ENCODE measurements at regions not wholly inside any gene's neighbourhood (a gene's known extent, or its start where the extent isn't known, plus 50 kb on each side); places are given as distances from the start of the nearest gene placed in this dataset.

GRCh38 chr13:67374391-67374790 is 144.3 kb upstream of the PCDH9 start:
- DNase-seq: no peak

DNA sequence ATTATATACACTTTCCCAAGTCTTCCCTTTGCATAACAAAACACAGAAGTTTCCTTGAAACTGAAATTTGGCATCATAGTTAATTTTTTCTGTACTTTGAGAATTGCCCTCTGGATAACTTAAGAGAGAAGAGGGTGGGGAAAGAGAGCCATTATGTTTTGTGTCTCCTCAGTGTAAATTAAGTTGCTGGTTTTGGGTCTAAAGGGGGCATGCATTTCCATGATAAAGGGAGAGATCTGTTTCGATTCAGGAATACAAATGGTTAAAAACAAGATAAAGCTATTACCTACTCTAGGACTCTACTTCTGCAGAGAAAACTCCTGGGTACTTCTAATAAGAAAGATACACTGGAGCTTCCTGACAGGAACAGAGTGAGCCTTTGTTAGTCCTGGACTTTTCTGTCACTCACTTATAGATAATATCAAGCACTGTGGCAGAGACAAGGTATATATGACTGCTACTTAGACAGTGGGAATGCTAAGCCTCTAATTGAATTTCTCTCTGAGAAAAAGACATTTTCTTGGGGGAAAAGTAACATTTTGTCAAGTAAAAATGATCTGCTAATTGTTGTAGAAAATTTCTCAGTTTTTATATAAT is 142.8 kb upstream of the PCDH9 start:
- DNase-seq: no peak

- DNase-seq: no peak
Observed at GRCh38 chr13:67369895-67370660, 139.9 kb upstream of the PCDH9 start.

DNA sequence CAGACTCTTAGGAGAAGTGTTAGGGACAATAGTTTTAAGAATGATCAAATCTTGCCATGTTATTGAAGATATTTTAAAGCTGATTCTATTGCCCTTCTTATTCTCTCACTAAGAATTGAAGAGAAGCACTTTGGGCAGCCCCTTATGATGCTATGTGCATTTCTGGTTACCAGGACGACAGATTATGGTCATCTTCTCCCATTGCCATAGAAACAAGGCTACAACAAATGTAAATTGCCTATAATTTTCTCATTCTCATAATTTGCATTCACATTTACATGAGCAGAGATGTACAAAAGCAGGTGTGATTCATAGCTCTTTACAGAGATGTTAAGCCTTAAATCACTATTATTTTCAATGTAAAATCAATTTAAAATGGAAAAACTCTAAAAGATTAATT is 137.3 kb upstream of the PCDH9 start:
- DNase-seq: no peak

- no peak for DNase-seq
Observed at GRCh38 chr13:67366533-67366932, 136.4 kb upstream of the PCDH9 start.

DNA sequence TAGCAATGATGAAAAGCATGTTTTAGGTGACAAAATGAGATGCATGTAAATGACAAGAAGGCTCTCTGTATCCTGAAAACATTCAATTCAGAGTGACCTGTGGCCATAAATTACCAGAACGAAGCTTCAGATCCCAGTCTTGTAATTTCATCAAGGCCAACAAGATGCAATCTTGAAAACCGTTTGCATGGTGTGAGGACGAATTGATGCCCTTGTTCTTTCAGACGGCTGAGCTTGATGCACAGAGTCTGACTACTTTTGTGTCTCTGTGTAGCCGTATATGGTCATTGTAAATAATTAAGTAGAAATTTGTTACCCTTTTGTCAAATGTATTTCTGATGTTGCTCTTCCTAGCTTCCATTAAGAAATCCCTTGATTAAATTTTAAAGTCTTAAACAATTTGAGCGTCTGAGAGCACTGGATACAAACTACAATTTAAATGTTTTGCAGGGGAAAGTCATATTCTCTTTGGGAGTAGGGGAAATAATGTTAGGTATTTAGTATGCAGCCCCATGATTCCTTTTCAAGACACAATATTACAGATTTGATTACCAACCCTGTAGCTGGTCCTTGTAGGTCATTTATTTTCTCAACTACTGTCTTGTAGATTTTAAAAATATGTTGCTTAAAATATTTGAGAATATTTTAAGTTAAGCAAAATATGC is 125.8 kb upstream of the PCDH9 start:
- DNase-seq: no peak

DNA sequence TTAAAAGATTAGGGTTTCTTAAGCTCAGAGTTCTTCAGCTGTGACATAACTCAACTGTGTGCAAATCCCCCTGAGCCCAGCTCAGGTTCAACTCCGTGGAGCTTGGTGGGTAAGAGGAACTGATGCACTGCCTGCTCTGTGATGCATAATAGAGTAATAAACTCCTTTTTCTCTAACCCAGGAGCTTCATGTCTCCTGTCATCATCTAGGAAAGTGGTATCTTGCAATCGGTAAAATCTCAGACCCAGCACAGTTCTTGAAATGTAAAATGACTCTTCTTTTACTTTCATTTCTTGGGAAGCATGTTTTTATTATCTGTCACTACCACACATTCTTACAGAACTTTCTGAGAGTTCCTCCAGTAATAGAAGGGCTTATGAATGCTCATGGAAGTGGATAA is 123.8 kb upstream of the PCDH9 start:
- no peak for DNase-seq

GRCh38 chr13:67353031-67353430 is 122.9 kb upstream of the PCDH9 start:
- DNase-seq: no peak

DNA sequence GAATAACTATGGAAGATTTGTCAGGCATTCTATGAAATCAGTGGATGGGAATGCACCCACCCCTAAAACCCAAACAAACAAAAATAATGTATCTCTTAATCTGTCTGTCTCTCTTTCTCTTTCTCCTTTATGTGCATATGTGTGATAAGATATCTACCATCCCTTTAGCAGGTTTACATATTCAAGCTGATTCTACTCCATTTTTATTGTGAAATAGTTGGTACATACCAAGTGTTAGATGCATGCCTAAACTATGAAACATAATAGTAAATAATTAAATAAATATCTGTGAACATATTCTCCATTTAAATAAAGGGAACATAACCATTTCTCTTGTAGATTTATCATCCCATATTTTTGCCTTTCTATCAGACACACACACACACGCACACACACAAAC is 121.8 kb upstream of the PCDH9 start:
- no peak for DNase-seq

- no peak for DNase-seq
Observed at GRCh38 chr13:67351114-67351513, 121.0 kb upstream of the PCDH9 start.

GRCh38 chr13:67343777-67344176 is 113.6 kb upstream of the PCDH9 start:
- DNase-seq: peak; percentile 3 to 60

DNA sequence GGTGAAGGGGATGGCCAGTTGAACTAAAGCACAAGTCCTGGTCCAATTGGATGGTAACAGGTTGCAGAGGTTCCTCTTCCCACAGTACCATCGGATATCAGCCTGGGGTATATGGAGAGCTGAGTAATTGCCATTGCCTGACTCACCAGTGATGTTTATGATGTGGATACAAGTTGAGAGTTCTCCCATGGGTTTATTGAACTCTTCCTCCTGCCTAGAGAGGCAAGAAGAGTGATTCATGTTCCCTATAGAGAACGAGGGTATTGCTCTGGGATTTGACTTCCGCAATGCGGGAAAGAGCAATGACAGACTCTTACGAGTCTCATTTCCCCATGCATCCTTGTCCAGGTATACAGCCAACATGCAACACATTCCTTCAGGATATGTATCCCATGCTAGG is 111.3 kb upstream of the PCDH9 start:
- no peak for DNase-seq

GRCh38 chr13:67330149-67330548 is 100.0 kb upstream of the PCDH9 start:
- no peak for DNase-seq

DNA sequence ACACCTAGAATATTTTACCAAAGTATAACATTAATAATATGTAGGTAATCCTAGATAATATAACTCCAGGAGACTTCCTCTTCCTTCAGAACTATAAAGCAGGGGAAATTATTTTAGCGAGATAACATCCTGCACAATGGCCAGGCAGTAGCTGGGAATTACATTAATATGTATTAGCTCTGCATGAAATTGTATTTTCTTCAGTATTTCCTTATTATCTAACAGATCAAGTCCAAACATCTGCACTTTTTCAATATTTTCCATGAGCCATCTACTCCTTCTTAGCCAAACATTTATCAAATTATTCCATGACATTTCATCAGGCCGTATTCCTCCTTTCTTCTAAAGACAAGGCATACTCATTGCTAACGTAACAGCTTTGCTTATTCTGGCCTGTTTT is 98.8 kb upstream of the PCDH9 start:
- DNase-seq: no peak

- DNase-seq: no peak
Observed at GRCh38 chr13:67318860-67319259, 88.7 kb upstream of the PCDH9 start.

- no peak for DNase-seq
Observed at GRCh38 chr13:67318398-67318797, 88.3 kb upstream of the PCDH9 start.

DNA sequence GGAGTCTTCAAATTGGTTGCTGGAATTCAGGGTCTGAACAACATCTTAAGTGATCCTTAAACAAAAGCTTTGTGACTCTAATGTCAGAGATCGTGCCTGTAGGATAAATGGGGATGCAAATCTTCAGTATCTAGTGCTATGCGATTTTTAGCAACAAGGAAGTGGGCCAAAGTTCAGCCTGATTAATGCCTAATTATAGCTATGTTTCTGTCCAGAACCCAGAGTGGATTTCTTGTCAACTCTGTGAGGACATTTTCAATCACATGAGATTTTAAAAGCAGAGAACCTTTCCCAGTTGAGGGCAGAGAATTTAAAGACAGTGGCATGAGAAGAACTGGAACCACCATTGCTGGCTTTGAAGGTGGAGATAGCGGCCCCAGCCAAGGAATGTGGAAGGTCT is 84.3 kb upstream of the PCDH9 start:
- no peak for DNase-seq

- DNase-seq: no peak
Observed at GRCh38 chr13:67308004-67308772, 78.1 kb upstream of the PCDH9 start.

DNA sequence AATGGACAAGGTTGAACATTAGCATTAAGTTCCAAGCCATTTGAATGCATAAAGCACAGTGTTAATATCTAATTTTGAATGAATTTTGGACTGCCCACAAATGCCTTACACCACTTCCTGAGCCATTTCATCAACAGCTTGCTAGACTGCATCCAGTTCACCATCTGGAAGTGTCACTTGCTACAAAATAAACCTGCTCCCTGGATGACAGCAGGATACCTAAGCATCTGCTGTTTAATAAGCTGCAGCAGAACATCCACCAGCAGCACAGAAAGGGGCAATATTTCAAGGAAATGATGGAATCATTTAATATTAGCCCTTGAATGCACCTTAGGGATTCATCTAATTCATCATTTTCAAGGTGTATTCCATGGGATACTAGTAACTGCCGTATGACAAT is 76.6 kb upstream of the PCDH9 start:
- DNase-seq: no peak

DNA sequence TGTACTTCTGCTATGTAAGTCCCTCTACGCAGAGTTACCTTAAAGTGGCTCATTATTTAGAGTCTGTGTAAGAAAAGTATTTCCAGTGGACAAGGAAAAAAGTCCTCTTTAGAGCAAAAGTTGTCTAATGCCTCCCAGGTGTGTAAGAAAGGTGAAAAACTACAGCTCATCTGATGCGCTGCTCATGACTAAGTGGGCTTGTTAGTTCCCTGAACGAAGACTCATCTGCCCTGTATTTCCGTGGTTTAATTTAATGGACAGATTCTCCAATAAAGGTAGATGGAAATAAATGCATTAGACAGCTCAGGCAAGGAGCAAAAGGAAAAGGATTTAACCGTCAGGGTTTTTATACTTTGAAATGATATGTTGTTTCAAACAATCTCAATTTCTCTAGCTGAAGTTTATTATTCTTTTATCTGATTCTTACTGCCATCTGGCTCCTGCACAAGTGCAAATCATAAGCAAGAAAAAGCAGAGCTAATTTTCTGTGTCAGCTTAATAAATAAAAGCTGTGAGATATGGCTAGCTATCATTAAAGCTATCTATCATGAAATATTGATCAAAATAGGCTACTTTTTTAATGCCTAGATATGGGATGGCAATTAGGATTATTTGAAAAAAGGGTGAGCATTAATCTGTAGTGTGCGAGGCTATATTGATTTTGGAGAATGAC is 73.7 kb upstream of the PCDH9 start:
- DNase-seq: no peak

GRCh38 chr13:67299751-67300150 is 69.6 kb upstream of the PCDH9 start:
- DNase-seq: no peak

- DNase-seq: no peak
Observed at GRCh38 chr13:67299072-67299635, 69.0 kb upstream of the PCDH9 start.

DNA sequence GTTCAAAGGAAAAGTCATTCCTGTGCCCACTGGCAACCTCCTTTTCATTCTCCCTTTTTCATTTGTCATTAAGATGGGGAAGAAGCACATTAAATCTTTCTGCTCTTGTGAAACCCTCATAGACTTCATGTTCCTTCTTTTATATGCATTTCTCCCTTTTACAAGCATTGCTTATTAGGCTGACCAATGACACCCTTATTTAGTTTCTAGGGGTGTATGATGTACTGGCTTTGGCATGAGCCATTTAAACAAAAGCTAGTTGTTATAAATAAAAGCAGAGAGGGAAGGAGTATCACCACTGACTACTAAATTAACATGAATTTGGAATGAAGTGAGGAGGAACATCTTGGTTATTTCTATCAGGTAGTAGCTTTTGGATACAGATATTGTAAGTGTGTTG is 68.2 kb upstream of the PCDH9 start:
- no peak for DNase-seq
